Breast epithelium (tissue), 3 donors: ENCODE measurements at regions not wholly inside any gene's neighbourhood (a gene's known extent, or its start where the extent isn't known, plus 50 kb on each side); places are given as distances from the start of the nearest gene placed in this dataset.

Source experiments
- POLR2A ChIP-seq: fragments of 450-650 bp; IDR thresholded peaks from one replicate; pipeline ENCODE4 v1.6.1; 2016; ENCODE audit warnings: antibody characterized with exemption, mild to moderate bottlenecking, moderate library complexity
- POLR2AphosphoS5 ChIP-seq, 3 donors: sonication (generic); formaldehyde crosslinking; IDR thresholded peaks; one replicate each; pipeline ENCODE4 v1.6.1; 2017; ENCODE audit warnings: antibody characterized with exemption in 3 of 3
- TF ChIP-seq, protein P1 (sequence below), 3 donors: fragments of 450-650 bp; IDR thresholded peaks; one replicate each; pipeline ENCODE4 v1.5.1; 2016 to 2017; ENCODE audit warnings: antibody characterized with exemption in 3 of 3, mild to moderate bottlenecking in 3 of 3, moderate library complexity in 3 of 3

GRCh38 chr5:160969645-160970044 is 117.6 kb upstream of the ATP10B start:
- TF ChIP-seq POLR2A (no peak), POLR2AphosphoS5 (IDR thresholded peaks at IDR 0.05) (no peak)
- TF ChIP-seq, protein P1, sequence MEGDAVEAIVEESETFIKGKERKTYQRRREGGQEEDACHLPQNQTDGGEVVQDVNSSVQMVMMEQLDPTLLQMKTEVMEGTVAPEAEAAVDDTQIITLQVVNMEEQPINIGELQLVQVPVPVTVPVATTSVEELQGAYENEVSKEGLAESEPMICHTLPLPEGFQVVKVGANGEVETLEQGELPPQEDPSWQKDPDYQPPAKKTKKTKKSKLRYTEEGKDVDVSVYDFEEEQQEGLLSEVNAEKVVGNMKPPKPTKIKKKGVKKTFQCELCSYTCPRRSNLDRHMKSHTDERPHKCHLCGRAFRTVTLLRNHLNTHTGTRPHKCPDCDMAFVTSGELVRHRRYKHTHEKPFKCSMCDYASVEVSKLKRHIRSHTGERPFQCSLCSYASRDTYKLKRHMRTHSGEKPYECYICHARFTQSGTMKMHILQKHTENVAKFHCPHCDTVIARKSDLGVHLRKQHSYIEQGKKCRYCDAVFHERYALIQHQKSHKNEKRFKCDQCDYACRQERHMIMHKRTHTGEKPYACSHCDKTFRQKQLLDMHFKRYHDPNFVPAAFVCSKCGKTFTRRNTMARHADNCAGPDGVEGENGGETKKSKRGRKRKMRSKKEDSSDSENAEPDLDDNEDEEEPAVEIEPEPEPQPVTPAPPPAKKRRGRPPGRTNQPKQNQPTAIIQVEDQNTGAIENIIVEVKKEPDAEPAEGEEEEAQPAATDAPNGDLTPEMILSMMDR (IDR thresholded peaks at IDR 0.05): no peak
